ENCODE measurements at regions not wholly inside any gene's neighbourhood (a gene's known extent, or its start where the extent isn't known, plus 50 kb on each side); places are given as distances from the start of the nearest gene placed in this dataset.

DNA sequence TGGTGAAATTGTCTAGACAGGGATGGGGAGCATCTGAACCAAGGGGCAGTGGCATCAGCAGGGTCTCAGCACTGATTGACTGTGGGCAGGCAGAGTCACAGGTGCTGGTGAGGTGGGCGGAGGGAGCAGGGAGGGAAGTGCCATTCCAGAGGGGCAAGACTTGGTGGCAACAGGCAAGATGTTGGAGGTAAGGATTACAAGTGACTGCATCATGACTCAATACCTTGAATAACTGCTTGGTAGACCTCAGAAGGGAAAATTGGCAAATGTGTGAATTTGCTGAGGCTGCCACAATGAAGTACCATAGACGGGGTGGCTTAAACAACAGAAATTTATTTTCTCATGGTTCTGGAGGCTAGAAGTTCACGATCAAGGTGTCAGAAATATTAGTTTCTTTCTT is 419.1 kb downstream of the HS3ST3B1 start:
- no peak for DNase-seq

GRCh38 chr17:14717859-14718258 is 417.0 kb downstream of the HS3ST3B1 start:
- no peak for DNase-seq

- DNase-seq: no peak
Observed at GRCh38 chr17:14715561-14715960, 414.7 kb downstream of the HS3ST3B1 start.

GRCh38 chr17:14712611-14713021 is 411.7 kb downstream of the HS3ST3B1 start:
- no peak for DNase-seq

DNA sequence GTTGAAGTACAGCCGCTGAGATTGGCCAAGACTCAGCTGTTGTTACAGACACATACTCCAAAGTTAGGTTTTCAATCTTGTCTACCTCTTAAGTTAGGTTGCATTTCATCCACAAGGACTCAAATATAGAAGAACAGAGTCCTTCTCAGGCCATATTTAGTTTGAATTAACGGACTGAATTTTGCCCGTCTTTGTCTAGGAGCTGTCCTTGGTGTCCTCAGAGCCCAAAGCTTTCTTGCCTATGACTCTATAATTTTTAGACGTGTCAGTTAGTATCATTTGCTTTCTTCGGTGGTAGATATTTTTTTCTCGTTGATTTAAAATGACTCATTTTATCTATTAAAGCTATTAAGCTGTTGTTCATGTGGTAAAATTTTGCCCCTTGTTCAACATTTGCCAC is 403.2 kb downstream of the HS3ST3B1 start:
- no peak for DNase-seq

DNA sequence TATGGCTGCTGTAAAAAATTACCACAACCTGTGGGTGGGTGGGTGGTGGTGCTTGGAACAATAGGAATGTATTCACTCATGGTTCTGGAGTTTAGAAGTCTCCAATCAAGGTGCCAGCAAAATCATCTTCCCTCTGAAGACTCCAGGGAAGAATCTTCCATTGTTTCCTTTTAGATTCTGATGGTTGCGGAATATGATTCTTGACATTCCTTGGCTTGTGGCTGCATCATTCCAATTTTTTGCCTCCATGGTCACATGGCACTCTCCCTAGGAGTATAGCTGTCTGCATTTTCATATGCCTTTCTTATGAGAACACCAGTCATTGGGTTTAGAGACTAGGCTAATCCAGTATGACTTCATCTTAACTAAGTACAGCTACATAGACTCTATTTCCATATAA is 401.0 kb downstream of the HS3ST3B1 start:
- DNase-seq: no peak

DNA sequence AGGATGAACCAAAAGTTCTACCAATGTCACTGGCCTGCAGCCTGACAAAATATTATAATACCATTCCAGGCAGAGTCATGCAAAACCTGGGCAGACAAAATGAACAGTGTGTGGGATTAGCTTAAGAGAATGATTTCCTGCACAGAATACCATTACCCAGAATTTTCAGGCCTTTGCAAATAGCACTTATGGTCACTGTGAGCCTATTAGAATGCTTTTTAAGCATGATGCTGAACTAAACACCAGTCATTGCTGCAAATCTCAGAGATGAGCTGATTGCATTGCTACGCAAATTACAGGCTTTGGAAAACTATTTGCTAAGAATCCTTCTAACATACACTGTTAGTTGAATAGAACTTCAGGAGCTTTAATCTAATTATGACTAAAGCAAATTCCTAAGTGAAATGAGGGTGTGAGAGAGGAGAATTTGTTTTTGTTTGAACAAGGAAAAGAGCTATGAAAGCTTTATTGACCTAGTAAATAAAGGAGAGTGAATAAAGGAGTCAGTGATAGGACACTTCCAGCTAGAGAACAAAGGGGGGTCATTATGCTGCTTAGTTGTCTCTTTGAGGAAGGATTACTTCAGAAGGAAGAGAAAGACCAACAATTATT is 398.8 kb downstream of the HS3ST3B1 start:
- no peak for DNase-seq

DNA sequence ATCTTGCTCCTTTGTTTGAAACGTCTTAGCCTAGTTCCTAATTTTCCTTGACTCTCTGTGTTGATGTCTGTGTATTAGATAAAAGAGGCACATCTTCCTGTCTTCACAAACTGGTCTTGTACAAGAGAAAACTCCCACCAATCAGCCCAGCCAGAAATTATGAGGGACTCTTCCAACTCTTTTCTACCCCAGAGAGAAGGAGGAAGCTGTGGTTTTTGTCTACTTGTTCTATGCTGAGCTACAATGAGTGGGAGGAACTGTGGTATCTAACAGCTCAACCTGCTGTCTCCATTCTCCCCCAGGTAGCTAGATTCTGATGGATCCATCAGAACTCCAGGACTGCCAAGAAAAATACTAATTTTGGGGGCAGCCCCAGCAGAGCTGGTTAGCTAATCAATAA is 392.5 kb downstream of the HS3ST3B1 start:
- DNase-seq: no peak

DNA sequence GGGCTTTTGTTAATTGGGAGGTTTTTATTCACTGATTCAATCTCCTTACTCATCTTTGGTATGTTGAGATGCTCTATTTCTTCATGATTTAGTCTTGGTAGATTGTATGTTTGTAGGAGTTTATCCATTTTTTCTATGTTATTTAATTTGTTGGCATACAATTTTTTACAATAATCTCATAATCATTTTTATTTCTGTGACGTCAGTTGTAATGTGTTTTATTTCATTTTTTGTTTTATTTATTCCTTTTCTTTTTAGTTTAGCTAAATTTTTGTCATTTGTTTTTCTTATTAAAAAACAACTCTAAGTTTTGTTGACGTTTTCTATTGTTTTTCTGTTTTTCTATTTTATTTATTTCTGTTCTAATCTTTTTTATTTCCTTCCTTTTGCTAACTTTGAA is 389.8 kb downstream of the HS3ST3B1 start:
- DNase-seq: no peak

GRCh38 chr17:14688134-14688533 is 387.3 kb downstream of the HS3ST3B1 start:
- no peak for DNase-seq

DNA sequence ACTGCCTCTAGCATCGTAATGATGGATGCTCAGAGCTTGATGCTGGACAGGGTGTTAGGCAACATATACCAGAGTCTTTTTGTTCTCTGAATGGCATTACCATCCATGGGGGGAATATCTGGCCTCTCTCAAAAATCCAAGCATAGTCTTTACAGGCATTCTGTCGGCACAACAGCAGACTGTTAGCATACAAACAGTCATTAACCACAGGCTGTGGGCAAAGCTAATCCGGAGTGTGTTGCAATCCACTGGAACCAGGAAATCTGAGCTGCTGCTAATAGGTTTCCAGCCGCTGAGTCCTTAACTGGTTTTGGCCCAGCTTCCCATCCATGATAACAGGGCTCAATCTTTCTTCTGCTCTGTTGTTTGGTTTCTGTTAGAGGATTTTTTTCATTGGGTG is 371.9 kb downstream of the HS3ST3B1 start:
- no peak for DNase-seq

DNA sequence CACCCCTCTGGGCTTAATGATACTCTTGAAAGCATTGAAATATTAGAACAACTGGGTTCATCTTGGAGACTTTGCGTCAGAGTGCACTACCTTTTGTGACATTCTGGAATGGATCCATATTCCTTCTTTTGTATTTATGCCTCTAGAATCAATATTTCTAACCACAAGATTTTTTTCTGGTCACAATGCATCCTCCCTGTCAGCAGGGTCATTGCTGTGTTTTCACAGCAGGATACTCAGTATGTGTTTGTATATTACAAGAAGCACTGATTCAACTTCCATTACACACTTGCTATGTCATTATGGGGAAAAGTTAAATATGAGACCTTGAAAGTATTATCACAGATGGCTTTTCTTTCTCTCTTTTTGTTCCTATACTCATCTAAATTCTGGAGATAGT is 370.0 kb downstream of the HS3ST3B1 start:
- no peak for DNase-seq

DNA sequence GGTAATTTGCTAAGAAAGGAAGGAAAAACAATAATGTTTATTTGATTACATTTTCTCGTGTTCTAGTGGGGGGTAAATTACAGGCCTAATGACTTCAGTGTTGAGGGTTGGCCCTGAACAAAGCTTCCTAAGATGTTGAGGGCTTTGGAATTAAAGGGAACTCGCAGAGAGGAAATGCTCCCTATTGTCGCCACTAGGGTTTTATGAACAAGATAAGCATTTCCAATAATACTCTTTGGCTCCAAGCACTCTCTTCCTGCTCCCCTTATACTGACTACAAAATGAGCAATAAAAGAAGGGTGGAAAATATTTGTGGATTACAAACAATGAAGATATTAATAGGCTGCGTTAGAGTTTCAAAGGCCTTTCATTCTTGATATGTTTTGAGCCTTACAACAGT is 363.6 kb downstream of the HS3ST3B1 start:
- DNase-seq: no peak

DNA sequence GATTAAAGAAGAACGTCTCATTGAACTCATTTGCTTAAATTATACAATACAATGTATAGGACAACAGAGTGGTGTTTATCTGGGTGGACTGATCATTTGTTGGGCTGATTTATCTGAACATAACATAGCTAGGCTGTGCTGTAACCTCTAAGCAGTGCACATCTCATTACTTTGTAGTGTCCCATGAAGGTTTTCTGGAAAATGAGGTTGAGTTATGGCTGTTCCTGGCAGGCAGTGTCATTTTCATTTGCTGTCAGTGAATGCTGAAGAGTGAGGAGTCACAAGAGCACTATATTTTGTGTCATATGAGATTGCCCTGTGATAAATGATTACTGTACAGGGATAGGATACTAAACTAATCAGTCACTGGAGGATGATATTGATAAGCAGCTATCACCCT is 340.2 kb downstream of the HS3ST3B1 start:
- no peak for DNase-seq

DNA sequence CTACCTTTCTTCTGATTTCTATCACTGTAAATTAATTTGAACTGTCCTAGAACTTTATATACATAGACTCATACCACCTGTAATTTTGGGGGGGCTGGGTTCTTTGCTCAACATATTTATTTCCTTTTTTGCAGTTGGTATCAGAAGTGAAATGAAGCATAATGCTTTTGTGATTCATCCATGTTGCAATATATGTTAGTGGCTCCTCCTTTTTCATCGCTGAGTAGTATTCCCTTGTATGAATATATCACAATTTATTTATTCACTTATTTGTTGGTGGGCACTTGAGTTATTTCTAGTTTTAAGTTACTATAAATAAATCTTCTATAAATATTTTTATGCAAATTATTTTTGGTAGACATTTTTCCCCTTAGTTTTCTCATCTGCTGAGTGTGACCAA is 336.4 kb downstream of the HS3ST3B1 start:
- DNase-seq: no peak

DNA sequence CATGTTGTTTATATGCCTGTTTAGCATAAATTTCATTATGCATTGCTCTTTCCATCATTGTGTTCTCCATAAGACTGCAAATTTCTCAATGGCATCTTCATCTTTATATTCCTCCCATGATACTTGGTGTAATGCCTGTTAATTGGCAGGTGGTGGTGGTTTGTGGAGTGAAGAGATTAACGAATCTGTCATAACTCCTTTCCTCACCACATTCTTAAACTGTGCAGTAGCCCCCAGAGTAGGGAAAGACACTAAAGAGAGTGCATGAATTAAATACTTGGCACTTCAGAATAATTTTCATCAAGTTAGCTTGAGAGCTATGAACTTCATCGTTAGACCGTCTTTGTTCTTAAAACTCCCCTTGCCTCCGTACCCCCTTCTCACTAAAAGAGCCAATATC is 329.7 kb downstream of the HS3ST3B1 start:
- no peak for DNase-seq

DNA sequence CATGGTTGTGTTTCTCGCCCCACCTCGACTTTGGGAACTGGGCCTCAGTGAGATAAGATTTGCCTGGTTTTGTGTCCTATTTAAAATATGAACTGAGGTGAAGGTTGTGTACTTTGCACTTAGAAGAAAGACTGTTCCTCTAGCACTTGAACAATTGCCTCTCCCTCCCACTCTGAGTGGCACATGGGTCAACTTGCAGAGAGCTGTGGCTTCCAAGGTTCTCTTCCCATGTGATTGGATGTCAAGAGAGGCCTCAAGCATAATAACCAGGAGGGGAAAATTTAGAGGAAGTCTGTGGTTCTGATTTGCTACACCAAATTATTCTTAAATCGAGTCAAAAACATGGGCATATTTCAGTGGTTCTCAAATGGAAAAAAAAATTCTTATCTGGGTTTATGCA is 329.2 kb downstream of the HS3ST3B1 start:
- DNase-seq: no peak

DNA sequence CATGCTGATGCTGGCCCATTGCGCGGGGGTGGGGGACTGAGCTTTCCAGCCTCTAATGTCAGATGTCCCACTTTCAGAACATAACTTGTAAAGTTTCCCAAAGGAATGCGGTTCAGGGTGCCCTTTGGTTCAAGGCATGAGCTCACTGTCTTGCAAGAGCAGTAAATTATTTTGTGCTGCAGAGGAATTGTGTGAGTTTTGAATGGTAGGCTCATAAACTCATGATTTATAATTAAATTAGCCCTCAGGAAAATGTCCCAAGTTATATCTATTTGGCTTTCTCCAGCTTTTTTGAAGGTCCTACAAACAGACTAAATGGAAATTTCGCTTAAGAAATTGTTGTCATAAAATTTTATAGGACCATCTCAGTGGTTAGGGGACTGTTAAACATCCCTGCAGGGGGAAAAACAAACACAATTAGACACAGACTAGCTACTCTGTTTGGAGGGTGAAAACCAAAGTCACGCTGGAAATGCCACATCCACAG is 321.8 kb downstream of the HS3ST3B1 start:
- no peak for DNase-seq

DNA sequence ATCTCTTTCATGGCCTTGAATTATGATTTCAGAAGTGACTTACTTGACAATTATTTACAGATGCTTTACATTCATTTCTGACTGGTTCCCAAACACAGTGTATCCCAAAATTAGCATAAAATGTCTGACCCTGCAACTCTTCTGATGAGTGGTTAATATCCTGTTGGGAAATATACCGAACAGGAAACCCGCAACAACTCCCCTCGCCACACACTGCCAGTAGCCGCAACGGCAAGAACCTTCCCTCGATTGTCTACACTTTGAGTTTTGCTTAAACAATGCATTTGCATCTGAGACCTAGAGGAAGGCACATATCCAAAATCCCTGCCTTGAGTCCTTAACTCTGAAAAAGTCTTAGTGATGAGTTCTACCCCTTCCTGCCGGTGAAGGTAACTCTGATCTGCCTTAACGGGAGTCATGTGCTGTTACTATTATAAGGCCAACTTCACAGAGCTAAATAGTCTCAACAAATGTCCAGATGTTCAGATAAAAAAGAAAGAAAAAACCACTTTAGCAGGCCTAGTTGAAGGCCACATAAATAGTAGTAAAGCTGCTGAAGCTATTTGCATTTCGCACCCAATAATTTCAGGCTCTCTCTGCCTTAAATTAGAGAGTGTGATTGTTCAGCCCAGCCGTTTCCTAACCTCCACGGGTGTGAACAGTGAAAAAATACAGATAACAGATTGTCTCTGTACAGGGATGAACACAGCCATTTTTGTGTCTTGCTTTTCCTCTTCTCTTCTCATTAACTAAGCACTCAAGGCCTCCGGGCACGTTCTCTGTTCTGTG is 321.1 kb downstream of the HS3ST3B1 start:
- no peak for DNase-seq

DNA sequence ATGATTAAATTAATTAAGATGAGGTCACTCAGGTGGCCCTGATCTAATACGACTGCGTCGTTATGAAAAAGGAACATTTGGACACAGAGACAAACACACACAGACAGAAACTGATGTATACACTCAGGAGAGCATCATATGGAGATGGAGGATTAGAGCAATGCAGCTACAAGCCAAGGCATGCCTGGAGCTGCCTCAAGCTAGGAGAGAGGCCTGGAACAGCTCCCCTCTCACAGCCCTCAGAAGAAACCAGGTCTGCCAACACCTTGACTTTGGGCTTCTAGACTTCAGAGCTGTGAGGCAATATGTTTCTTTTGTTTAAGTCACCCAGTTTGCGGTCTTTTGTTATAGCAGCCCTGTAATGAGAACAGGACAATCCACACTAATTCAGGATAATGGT is 318.9 kb downstream of the HS3ST3B1 start:
- no peak for DNase-seq

- DNase-seq: no peak
Observed at GRCh38 chr17:14616528-14616927, 315.6 kb downstream of the HS3ST3B1 start.

DNA sequence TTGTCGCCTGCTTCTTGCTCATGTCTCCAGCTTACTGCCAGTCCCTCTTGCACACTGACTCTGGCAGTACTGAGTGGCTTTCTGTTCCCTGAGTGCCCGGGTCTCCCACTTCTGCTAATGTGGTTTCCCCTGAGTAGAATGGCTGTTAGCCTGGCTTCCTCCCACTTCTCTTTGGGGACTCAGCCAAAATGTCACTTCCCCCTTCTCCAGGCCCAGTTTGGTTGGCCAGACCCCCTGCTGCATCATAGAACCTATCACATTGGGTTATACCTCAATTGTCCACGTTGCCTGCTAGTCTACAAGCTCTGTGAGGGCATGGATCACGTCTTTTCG is 304.4 kb downstream of the HS3ST3B1 start:
- no peak for DNase-seq

DNA sequence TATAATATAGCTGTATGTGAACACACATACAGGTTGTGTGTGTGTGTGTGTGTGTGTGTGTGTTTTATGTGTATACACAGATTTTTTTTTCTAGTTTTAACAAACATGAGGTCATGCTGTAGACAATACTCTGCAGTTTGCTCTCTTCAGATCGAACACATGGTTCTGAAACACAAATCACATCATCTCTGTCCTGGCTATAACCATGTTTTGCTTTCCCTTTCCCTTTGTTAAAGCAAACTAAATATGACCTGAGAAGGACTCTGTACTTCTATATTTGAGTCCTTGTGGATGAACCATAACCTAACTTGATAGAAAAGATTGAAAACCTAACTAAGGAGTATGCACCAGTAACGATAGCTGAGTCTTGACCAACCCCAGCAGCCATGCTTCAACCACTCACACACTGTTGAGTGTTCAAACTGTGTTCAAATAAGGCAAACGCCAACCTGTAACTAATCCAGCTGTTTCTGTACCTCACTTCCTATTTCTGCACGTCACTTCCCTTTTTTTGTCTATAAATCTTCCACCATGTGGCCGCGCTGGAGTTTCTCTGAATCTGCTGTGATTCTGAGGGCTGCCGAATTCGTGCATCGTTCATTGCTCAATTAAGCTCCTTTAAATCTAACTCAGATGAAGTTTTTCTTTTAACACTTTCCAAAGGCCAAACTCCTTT is 303.8 kb downstream of the HS3ST3B1 start:
- no peak for DNase-seq

- no peak for DNase-seq
Observed at GRCh38 chr17:14596224-14596623, 295.3 kb downstream of the HS3ST3B1 start.

Measured in activated CD4-positive, alpha-beta T cell treated with anti-CD3 and anti-CD28 coated beads, Interleukin-2, Interleukin-6, amounts not matched to agents 100 ng/mL and 50 ng/mL, durations not matched to agents 16 hours and 8 hours (primary cell).